SK-N-SH (cell line): ENCODE measurements at regions not wholly inside any gene's neighbourhood (a gene's known extent, or its start where the extent isn't known, plus 50 kb on each side); places are given as distances from the start of the nearest gene placed in this dataset.
"Not testable (repeated sequence)": the region's sequence is repeated elsewhere in the genome, so short reads cannot be mapped to it uniquely, and the experiment has no call there.

Experiments used
- CTCF ChIA-PET: fragments of 300-600, 350-600 bp; formaldehyde crosslinking; extraction: SDS; loops from one replicate; lab custom pipeline; 2021; lab: Yijun Ruan, JAX
- POLR2A ChIA-PET: fragments of 350-600 bp; sonication (Branson Sonifier 250); formaldehyde crosslinking; extraction: SDS; loops from one replicate; lab custom pipeline; 2020; ENCODE audit warnings: antibody characterized with exemption, inconsistent platforms; lab: Yijun Ruan, JAX
- DNase-seq: peaks from one replicate; pipeline ENCODE4 v3.0.0; 2012
- H2AFZ ChIP-seq: fragments of 200-600 bp; sonication (generic); 2 replicates; pipeline ENCODE4 v1.8.1; 2016; ENCODE audit warnings: antibody characterized with exemption, mild to moderate bottlenecking, low read depth
- H3F3A ChIP-seq: fragments of 200-600 bp; sonication (generic); replicated peaks from 2 replicates; pipeline ENCODE3; 2016; ENCODE audit warnings: antibody characterized with exemption, mild to moderate bottlenecking; ENCODE audit not compliant: insufficient read depth
- H3K27ac ChIP-seq, 2 experiments: fragments of 200-500 bp in 1 of 2; fragments of 200-600 bp in 1 of 2; sonication (Bioruptor generic) in 1 of 2; sonication (generic), shearing (Covaris generic) in 1 of 2; 2 replicates each; pipeline versions ENCODE4 v1.5.1 to v1.6.1; 2014 to 2016; ENCODE audit warnings: low read depth in 2 of 2, inconsistent platforms in 1 of 2, low read length in 1 of 2, mild to moderate bottlenecking in 1 of 2, mixed read lengths in 1 of 2
- H3K27me3 ChIP-seq: fragments of 200-600 bp; sonication (generic), shearing (Covaris generic); 2 replicates; pipeline ENCODE4 v1.6.1; 2016; ENCODE audit warnings: mixed run types; ENCODE audit not compliant: insufficient read depth
- H3K36me3 ChIP-seq, 2 experiments: fragments of 200-500 bp in 1 of 2; fragments of 200-600 bp in 1 of 2; sonication (Bioruptor generic) in 1 of 2; sonication (generic) in 1 of 2; replicated peaks in 1 of 2; 2 replicates each; pipeline versions ENCODE3 to v1.5.1; 2014 to 2016; ENCODE audit warnings: low read length in 1 of 2, mild to moderate bottlenecking in 1 of 2; ENCODE audit not compliant: insufficient read depth in 2 of 2, control insufficient read depth in 1 of 2
- H3K4me1 ChIP-seq, 2 experiments: fragments of 200-500 bp in 1 of 2; fragments of 200-600 bp in 1 of 2; sonication (Bioruptor generic) in 1 of 2; sonication (generic), shearing (Covaris generic) in 1 of 2; 2 replicates each; pipeline versions ENCODE4 v1.5.1 to v1.6.1; 2014 to 2016; ENCODE audit warnings: low read depth in 1 of 2, low read length in 1 of 2, mixed run types in 1 of 2; ENCODE audit not compliant: insufficient read depth in 2 of 2, control insufficient read depth in 1 of 2
- H3K4me2 ChIP-seq: fragments of 200-600 bp; sonication (generic), shearing (Covaris generic); 2 replicates; pipeline ENCODE4 v1.6.1; 2017; ENCODE audit warnings: mixed run types
- H3K4me3 ChIP-seq, 2 experiments: fragments of 200-500 bp in 1 of 2; fragments of 200-600 bp in 1 of 2; sonication (Bioruptor generic) in 1 of 2; sonication (generic), shearing (Covaris generic) in 1 of 2; 2 replicates each; pipeline versions ENCODE4 v1.5.1 to v1.8.1; 2014 to 2016; ENCODE audit warnings: low read depth in 2 of 2, inconsistent platforms in 1 of 2, low read length in 1 of 2, mild to moderate bottlenecking in 1 of 2, mixed read lengths in 1 of 2, moderate library complexity in 1 of 2
- H3K79me2 ChIP-seq: fragments of 200-600 bp; sonication (generic); 2 replicates; pipeline ENCODE4 v1.8.1; 2017; ENCODE audit warnings: mild to moderate bottlenecking; ENCODE audit not compliant: insufficient read depth
- H3K9ac ChIP-seq: fragments of 200-600 bp; sonication (generic); 2 replicates; pipeline ENCODE4 v1.6.1; 2017; ENCODE audit warnings: mixed run types
- H3K9me2 ChIP-seq: fragments of 200-600 bp; sonication (generic); 2 replicates; pipeline ENCODE4 v1.6.1; 2017; ENCODE audit warnings: mixed run types
- H3K9me3 ChIP-seq: fragments of 200-600 bp; sonication (generic); 2 replicates; pipeline ENCODE4 v1.6.1; 2017; ENCODE audit warnings: mixed run types, mild to moderate bottlenecking, moderate library complexity
- H4K20me1 ChIP-seq: fragments of 200-600 bp; sonication (generic); 2 replicates; pipeline ENCODE4 v1.6.1; 2017; ENCODE audit warnings: mild to moderate bottlenecking, mixed run types; ENCODE audit not compliant: insufficient read depth
- FOSL2 ChIP-seq: IDR thresholded peaks from 2 replicates; pipeline ENCODE4 v1.4.0; 2012; ENCODE audit warnings: low read depth, mild to moderate bottlenecking, moderate library complexity, borderline replicate concordance
- NFIC ChIP-seq: IDR thresholded peaks from 2 replicates; pipeline ENCODE4 v1.4.0; 2012; ENCODE audit warnings: borderline replicate concordance
- POLR2AphosphoS5 ChIP-seq: IDR thresholded peaks from 2 replicates; pipeline ENCODE4 v1.6.1; 2012; ENCODE audit warnings: low read depth, low read length
- TAF1 ChIP-seq: IDR thresholded peaks from 2 replicates; pipeline ENCODE4 v1.6.1; 2012; ENCODE audit warnings: low read depth, mild to moderate bottlenecking, low read length, moderate library complexity, borderline replicate concordance
- TCF12 ChIP-seq: IDR thresholded peaks from 2 replicates; pipeline ENCODE4 v1.4.0; 2012
- TEAD4 ChIP-seq: IDR thresholded peaks from 2 replicates; pipeline ENCODE4 v1.4.0; 2012; ENCODE audit warnings: mild to moderate bottlenecking, borderline replicate concordance; ENCODE audit not compliant: insufficient read depth
- YY1 ChIP-seq: IDR thresholded peaks from 2 replicates; pipeline ENCODE4 v1.4.0; 2012; ENCODE audit warnings: low read depth, mild to moderate bottlenecking
- WGBS: methylation state at CpG from one replicate; pipeline ENCODE4 v1.1.6; 2017; ENCODE audit warnings: low lambda C conversion rate; 5-methylcytosine and 5-hydroxymethylcytosine counted together
- small RNA-seq, 7 experiments: library from RNA; depleted of rRNA; stranded (forward); fragments of <200 nt; gene quantifications; one replicate each; pipeline ENCODE3, GENCODE V24; 2012
- TF ChIP-seq, protein P1 (sequence below): IDR thresholded peaks from 2 replicates; pipeline ENCODE4 v1.4.0; 2012; ENCODE audit warnings: low read depth, borderline replicate concordance
- TF ChIP-seq, protein P2 (sequence below): IDR thresholded peaks from 2 replicates; pipeline ENCODE4 v1.4.0; 2012; ENCODE audit warnings: low read depth, borderline replicate concordance

DNA sequence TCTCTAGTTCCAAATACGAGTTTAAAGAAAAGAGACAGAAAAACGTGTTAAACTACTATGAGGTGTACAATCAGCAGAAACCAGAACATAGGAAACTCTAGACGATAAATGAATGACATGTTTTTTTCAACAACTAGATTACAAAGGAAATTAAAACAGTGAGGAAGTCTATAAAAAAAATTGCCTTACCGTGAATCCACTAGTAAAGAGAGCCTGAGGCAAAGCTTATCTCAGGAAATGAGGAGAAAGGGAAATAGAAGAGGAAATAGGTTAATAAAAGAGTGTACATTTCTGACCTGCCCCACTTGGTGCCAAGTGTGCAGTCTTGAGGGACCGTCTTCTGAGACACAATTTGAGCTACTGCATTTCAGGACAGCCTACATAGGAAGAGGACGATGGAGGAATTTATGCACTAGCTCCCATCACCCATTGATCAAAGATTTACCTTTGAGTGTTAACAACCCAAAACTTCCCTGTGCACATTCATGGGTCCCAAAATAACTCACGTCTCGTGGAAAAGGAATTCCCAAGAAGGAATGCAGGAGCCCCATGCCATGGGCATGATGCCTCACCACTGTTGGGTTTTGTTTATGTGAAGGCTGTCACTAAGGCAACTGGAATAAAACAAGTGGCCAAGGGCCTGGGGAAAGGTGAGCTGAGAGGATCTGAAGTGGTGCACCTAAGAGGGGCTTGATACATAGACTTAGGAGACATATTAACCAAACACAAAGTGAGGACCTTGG lies 53.6 kb upstream of the SLC1A3 start:
- Histone ChIP-seq H3F3A (no peaks in the 10 kb centered on the region), H3K4me3 (no peak overlapping the region), H3K79me2 (no peaks in the 10 kb centered on the region), H3K4me2 (no peak overlapping the region), H4K20me1 (no peaks in the 10 kb centered on the region), H2AFZ (no peak overlapping the region), H3K36me3 (no peaks in the 10 kb centered on the region), H3K27me3 (no peaks in the 10 kb centered on the region), H3K9ac (no peak overlapping the region), H3K9me2 (no peaks in the 10 kb centered on the region), H3K4me1 (no peaks in the 10 kb centered on the region), H3K27ac (no peak overlapping the region), H3K9me3 (no peaks in the 10 kb centered on the region)
- 4% methylated on average over 8 of the region's 8 CpGs for WGBS
- no peak for TF ChIP-seq POLR2AphosphoS5
- TF ChIP-seq, protein P1, sequence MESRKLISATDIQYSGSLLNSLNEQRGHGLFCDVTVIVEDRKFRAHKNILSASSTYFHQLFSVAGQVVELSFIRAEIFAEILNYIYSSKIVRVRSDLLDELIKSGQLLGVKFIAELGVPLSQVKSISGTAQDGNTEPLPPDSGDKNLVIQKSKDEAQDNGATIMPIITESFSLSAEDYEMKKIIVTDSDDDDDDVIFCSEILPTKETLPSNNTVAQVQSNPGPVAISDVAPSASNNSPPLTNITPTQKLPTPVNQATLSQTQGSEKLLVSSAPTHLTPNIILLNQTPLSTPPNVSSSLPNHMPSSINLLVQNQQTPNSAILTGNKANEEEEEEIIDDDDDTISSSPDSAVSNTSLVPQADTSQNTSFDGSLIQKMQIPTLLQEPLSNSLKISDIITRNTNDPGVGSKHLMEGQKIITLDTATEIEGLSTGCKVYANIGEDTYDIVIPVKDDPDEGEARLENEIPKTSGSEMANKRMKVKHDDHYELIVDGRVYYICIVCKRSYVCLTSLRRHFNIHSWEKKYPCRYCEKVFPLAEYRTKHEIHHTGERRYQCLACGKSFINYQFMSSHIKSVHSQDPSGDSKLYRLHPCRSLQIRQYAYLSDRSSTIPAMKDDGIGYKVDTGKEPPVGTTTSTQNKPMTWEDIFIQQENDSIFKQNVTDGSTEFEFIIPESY: no peak
- TF ChIP-seq, protein P2, sequence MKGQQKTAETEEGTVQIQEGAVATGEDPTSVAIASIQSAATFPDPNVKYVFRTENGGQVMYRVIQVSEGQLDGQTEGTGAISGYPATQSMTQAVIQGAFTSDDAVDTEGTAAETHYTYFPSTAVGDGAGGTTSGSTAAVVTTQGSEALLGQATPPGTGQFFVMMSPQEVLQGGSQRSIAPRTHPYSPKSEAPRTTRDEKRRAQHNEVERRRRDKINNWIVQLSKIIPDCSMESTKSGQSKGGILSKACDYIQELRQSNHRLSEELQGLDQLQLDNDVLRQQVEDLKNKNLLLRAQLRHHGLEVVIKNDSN: no peak
- no peak for TF ChIP-seq TCF12
- TF ChIP-seq NFIC: no peak
- TF ChIP-seq TAF1: no peak
- TF ChIP-seq YY1: no peak
- TF ChIP-seq FOSL2: no peak
- TF ChIP-seq TEAD4: no peak
- no peak for DNase-seq
- ChIA-PET CTCF (no interaction called here), POLR2A (no interaction called here)

DNA sequence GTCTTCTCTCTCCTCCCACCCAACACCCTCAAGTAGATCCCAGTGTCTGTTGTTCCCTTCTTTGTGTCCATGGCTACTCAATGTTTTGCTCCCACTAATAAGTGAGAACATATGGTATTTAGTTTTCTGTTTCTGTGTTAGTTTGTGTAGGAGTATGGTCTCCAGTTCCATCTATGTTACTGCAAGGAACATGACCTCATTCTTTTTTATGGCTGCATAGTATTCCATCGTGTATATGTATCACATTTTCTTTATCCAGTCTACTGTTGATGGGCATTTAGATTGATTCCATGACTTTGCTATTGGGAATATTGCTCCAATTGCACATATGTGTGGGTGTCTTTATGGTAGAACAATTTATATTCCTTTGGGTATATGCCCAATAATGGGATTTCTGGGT lies 51.4 kb upstream of the SLC1A3 start:
- H4K20me1 ChIP-seq, H3K9ac ChIP-seq, H3K27ac ChIP-seq, DNase-seq, H3K4me2 ChIP-seq, H2AFZ ChIP-seq, H3K9me3 ChIP-seq, H3K4me3 ChIP-seq, H3K79me2 ChIP-seq, H3F3A ChIP-seq, CTCF ChIA-PET, H3K27me3 ChIP-seq, H3K4me1 ChIP-seq, H3K9me2 ChIP-seq, H3K36me3 ChIP-seq, POLR2A ChIA-PET: not testable (repeated sequence)
- 0% methylated on average over 1 of the region's 1 CpG for WGBS

Small RNA genes lying in the stretch of these regions (small RNA-seq; reads per million reads assigned to genes)
- 0 reads per million in 7 experiments for gene RNA5SP181
